IMR-90 (cell line): ENCODE measurements at regions not wholly inside any gene's neighbourhood (a gene's known extent, or its start where the extent isn't known, plus 50 kb on each side); places are given as distances from the start of the nearest gene placed in this dataset.

Source experiments
- ATAC-seq: fragments of 200-7000 bp; cut with Tn5 transposase; 2 replicates; pipeline ENCODE4 v1.9.1; 2020; ENCODE audit warnings: low read depth, mild to moderate bottlenecking, moderate library complexity
- BruUV-seq: library from RNA; stranded (reverse); fragments of 400-500 nt; replicated peaks from 2 replicates; lab custom pipeline; 2021; lab: Mats Ljungman, UMichigan
- CTCF ChIA-PET: fragments of 300-600 bp; formaldehyde crosslinking; extraction: SDS; loops from one replicate; lab custom pipeline; 2021; ENCODE audit warnings: antibody characterized with exemption; lab: Yijun Ruan, JAX
- POLR2A ChIA-PET: fragments of 300-600 bp; sonication (Branson Sonifier 250); formaldehyde crosslinking; loops from one replicate; lab custom pipeline; 2022; ENCODE audit warnings: antibody characterized with exemption; ENCODE audit not compliant: unreplicated experiment; lab: Charles Lee
- DNase-seq: peaks from one replicate; pipeline ENCODE4 v3.0.0; 2013
- H2AFZ ChIP-seq: replicated peaks from 2 replicates; pipeline ENCODE3; 2013; ENCODE audit warnings: low read length, mild to moderate bottlenecking; ENCODE audit not compliant: poor library complexity
- H2AK5ac ChIP-seq: 2 replicates; pipeline ENCODE4 v1.6.1; 2013; ENCODE audit warnings: low read depth, low read length, inconsistent platforms
- H2AK9ac ChIP-seq: replicated peaks from 2 replicates; pipeline ENCODE3; 2013; ENCODE audit warnings: mild to moderate bottlenecking, low read depth, low read length, moderate library complexity; ENCODE audit not compliant: poor library complexity
- H2BK120ac ChIP-seq: 2 replicates; pipeline ENCODE4 v1.6.1; 2013; ENCODE audit warnings: low read depth, low read length, inconsistent platforms
- H2BK15ac ChIP-seq: 3 replicates; pipeline ENCODE4 v1.6.1; 2013; ENCODE audit warnings: low read depth, low read length, inconsistent platforms
- H2BK20ac ChIP-seq: 2 replicates; pipeline ENCODE4 v1.6.1; 2013; ENCODE audit warnings: low read depth, mild to moderate bottlenecking, inconsistent platforms, low read length, moderate library complexity
- H2BK5ac ChIP-seq: 2 replicates; pipeline ENCODE4 v1.6.1; 2013; ENCODE audit warnings: mild to moderate bottlenecking, low read depth, low read length, inconsistent platforms; ENCODE audit not compliant: poor library complexity, severe bottlenecking
- H3K14ac ChIP-seq: replicated peaks from 2 replicates; pipeline ENCODE4 v1.6.1; 2013; ENCODE audit warnings: low read depth, low read length, inconsistent platforms
- H3K18ac ChIP-seq: 2 replicates; pipeline ENCODE4 v1.6.1; 2013; ENCODE audit warnings: low read depth, low read length, control low read depth
- H3K23ac ChIP-seq: 2 replicates; pipeline ENCODE4 v1.6.1; 2013; ENCODE audit warnings: low read depth, low read length, inconsistent platforms
- H3K27ac ChIP-seq: 2 replicates; pipeline ENCODE4 v1.5.1; 2013; ENCODE audit warnings: mild to moderate bottlenecking, control low read depth, low read length; ENCODE audit not compliant: insufficient read depth
- H3K27me3 ChIP-seq: 2 replicates; pipeline ENCODE4 v1.6.1; 2013; ENCODE audit warnings: low read length; ENCODE audit not compliant: control insufficient read depth, insufficient read depth
- H3K36me3 ChIP-seq: 2 replicates; pipeline ENCODE4 v1.6.1; 2013; ENCODE audit warnings: low read length, mixed read lengths; ENCODE audit not compliant: control insufficient read depth, insufficient read depth
- H3K4ac ChIP-seq: 2 replicates; pipeline ENCODE4 v1.6.1; 2013; ENCODE audit warnings: low read depth, low read length, inconsistent platforms
- H3K4me1 ChIP-seq: 2 replicates; pipeline ENCODE4 v1.6.1; 2013; ENCODE audit warnings: low read length, mixed read lengths; ENCODE audit not compliant: control insufficient read depth, insufficient read depth
- H3K4me2 ChIP-seq: 2 replicates; pipeline ENCODE4 v1.6.1; 2013; ENCODE audit warnings: low read depth, mild to moderate bottlenecking, control low read depth, low read length, moderate library complexity
- H3K4me3 ChIP-seq: 2 replicates; pipeline ENCODE4 v1.5.1; 2013; ENCODE audit warnings: low read depth, mild to moderate bottlenecking, control low read depth, low read length, moderate library complexity; ENCODE audit not compliant: insufficient read depth
- H3K56ac ChIP-seq: 2 replicates; pipeline ENCODE4 v1.6.1; 2013; ENCODE audit warnings: low read length, inconsistent platforms; ENCODE audit not compliant: insufficient read depth; ENCODE audit errors: extremely low read depth
- H3K79me1 ChIP-seq, 2 experiments: 2 replicates each; pipeline ENCODE4 v1.6.1; 2013; ENCODE audit warnings: low read length in 2 of 2, inconsistent platforms in 1 of 2, low read depth in 1 of 2
- H3K9ac ChIP-seq: 2 replicates; pipeline ENCODE4 v1.6.1; 2013; ENCODE audit warnings: low read depth, low read length, control low read depth
- H3K9me1 ChIP-seq: 2 replicates; pipeline ENCODE4 v1.6.1; 2013; ENCODE audit warnings: low read length, inconsistent platforms; ENCODE audit not compliant: insufficient read depth
- H3K9me3 ChIP-seq: 2 replicates; pipeline ENCODE4 v1.6.1; 2013; ENCODE audit warnings: low read length; ENCODE audit not compliant: control insufficient read depth, insufficient read depth
- H4K20me1 ChIP-seq: 2 replicates; pipeline ENCODE4 v1.6.1; 2013; ENCODE audit warnings: low read length, inconsistent platforms; ENCODE audit not compliant: insufficient read depth
- H4K5ac ChIP-seq: 2 replicates; pipeline ENCODE4 v1.6.1; 2013; ENCODE audit warnings: mild to moderate bottlenecking, low read depth, low read length, control low read depth
- H4K8ac ChIP-seq, 2 experiments: 2 replicates each; pipeline ENCODE4 v1.6.1; 2013; ENCODE audit warnings: low read depth in 2 of 2, low read length in 2 of 2, control low read depth in 1 of 2, inconsistent platforms in 1 of 2
- H4K91ac ChIP-seq: 2 replicates; pipeline ENCODE4 v1.6.1; 2013; ENCODE audit warnings: low read depth, low read length, inconsistent platforms; ENCODE audit not compliant: insufficient read depth
- CHD1 ChIP-seq: IDR thresholded peaks from 2 replicates; pipeline ENCODE4 v1.6.1; 2012; ENCODE audit warnings: low read depth, low read length, improper control_type of control experiment
- CTCF ChIP-seq: conservative IDR thresholded peaks from 2 replicates; pipeline ENCODE4 v1.5.1; 2012; ENCODE audit warnings: mild to moderate bottlenecking, low read depth, low read length, improper control_type of control experiment
- ELK1 ChIP-seq: fragments of 150-350 bp; IDR thresholded peaks from 2 replicates; pipeline ENCODE4 v1.6.1; 2016; ENCODE audit warnings: low read depth, mild to moderate bottlenecking, low read length, moderate library complexity, borderline replicate concordance
- FOS ChIP-seq: fragments of 150-350 bp; IDR thresholded peaks from 2 replicates; pipeline ENCODE4 v1.6.1; 2016; ENCODE audit warnings: low read depth, low read length
- MAFK ChIP-seq: IDR thresholded peaks from 2 replicates; pipeline ENCODE4 v1.6.1; 2012; ENCODE audit warnings: low read depth, low read length, improper control_type of control experiment
- MAZ ChIP-seq: IDR thresholded peaks from 2 replicates; pipeline ENCODE4 v1.6.1; 2012; ENCODE audit warnings: low read depth, mild to moderate bottlenecking, low read length, improper control_type of control experiment, moderate library complexity, borderline replicate concordance
- MXI1 ChIP-seq: IDR thresholded peaks from 2 replicates; pipeline ENCODE4 v1.6.1; 2012; ENCODE audit warnings: low read depth, mild to moderate bottlenecking, low read length, moderate library complexity, borderline replicate concordance
- NFE2L2 ChIP-seq: fragments of 150-350 bp; IDR thresholded peaks from 2 replicates; pipeline ENCODE4 v1.6.1; 2016; ENCODE audit warnings: low read depth, mild to moderate bottlenecking, low read length
- RAD21 ChIP-seq: IDR thresholded peaks from 2 replicates; pipeline ENCODE4 v1.6.1; 2012; ENCODE audit warnings: low read length, improper control_type of control experiment
- RCOR1 ChIP-seq: IDR thresholded peaks from 2 replicates; pipeline ENCODE4 v1.6.1; 2012; ENCODE audit warnings: mild to moderate bottlenecking, low read length, improper control_type of control experiment; ENCODE audit not compliant: insufficient replicate concordance
- RFX5 ChIP-seq: IDR thresholded peaks from 2 replicates; pipeline ENCODE4 v1.8.0; 2012; ENCODE audit warnings: low read depth, mild to moderate bottlenecking, low read length, moderate library complexity
- SMC3 ChIP-seq: fragments of 150-350 bp; IDR thresholded peaks from 2 replicates; pipeline ENCODE4 v1.6.1; 2016; ENCODE audit warnings: low read depth, mild to moderate bottlenecking, antibody characterized with exemption, low read length, moderate library complexity
- USF2 ChIP-seq: fragments of 150-350 bp; IDR thresholded peaks from 2 replicates; pipeline ENCODE4 v1.6.1; 2017; ENCODE audit warnings: mild to moderate bottlenecking, antibody characterized with exemption, low read length, low read depth
- WGBS, 2 experiments: methylation state at CpG; one replicate each; pipeline versions ENCODE4 v1.1.5 to v1.1.7; 2013; ENCODE audit warnings: missing lambda C conversion rate in 2 of 2; ENCODE audit not compliant: insufficient read length in 1 of 2; ENCODE audit errors: extremely low coverage in 2 of 2; 5-methylcytosine and 5-hydroxymethylcytosine counted together
- dilution Hi-C: fragments of 300-500 bp; cut with HindIII; formaldehyde crosslinking; loops from one replicate; pipeline ENCODE4 v1.14.3; 2018; ENCODE audit warnings: low sequenced_read_pairs; ENCODE audit not compliant: unreplicated experiment
- in situ Hi-C: fragments of 300-500 bp; cut with MboI; formaldehyde crosslinking; loops from 3 replicates; pipeline ENCODE4 v1.14.3; 2019; ENCODE audit warnings: low sequenced_read_pairs, inconsistent platforms, mixed read lengths
- intact Hi-C: fragments of 100-400 bp; cut with micrococcal nuclease; formaldehyde crosslinking; loops from 2 replicates; pipeline ENCODE4 v1.10.0; 2022

GRCh38 chr17:27155866-27156265, 138.0 kb upstream of the WSB1 start:
- H3K4me1 ChIP-seq: no peaks in the 10 kb centered on the region
- H2BK120ac ChIP-seq: no peak overlapping the region
- 79% methylated on average over 12 of the region's 15 CpGs; no CpG with 5 or more reads in 1 of the 2 experiments for WGBS, 2 experiments
- H2AFZ ChIP-seq: no peak overlapping the region
- dilution Hi-C loops: no loop called here
- H4K5ac ChIP-seq: no peak overlapping the region
- no peak overlapping the region for H2BK15ac ChIP-seq
- no TSS peak for BruUV-seq
- H3K36me3 ChIP-seq: no peaks in the 10 kb centered on the region
- no peak overlapping the region for H3K4me2 ChIP-seq
- no peak overlapping the region for H3K56ac ChIP-seq
- H3K79me1 ChIP-seq: no peaks in the 10 kb centered on the region
- no peaks in the 10 kb centered on the region for H4K20me1 ChIP-seq
- H4K8ac ChIP-seq: no peak overlapping the region
- H3K9ac ChIP-seq: no peak overlapping the region
- no peak overlapping the region for H2AK5ac ChIP-seq
- no peak overlapping the region for H2BK5ac ChIP-seq
- DNase-seq (no peak), ATAC-seq (no peak)
- H3K18ac ChIP-seq: no peak overlapping the region
- no peak overlapping the region for H3K27ac ChIP-seq
- intact Hi-C loops: no loop called here
- H2BK20ac ChIP-seq: no peak overlapping the region
- in situ Hi-C loops: no loop called here
- no peak overlapping the region for H2AK9ac ChIP-seq
- no peak overlapping the region for H4K91ac ChIP-seq
- no peak overlapping the region for H3K4me3 ChIP-seq
- no peaks in the 10 kb centered on the region for H3K9me1 ChIP-seq
- no peak overlapping the region for H3K23ac ChIP-seq
- no peaks in the 10 kb centered on the region for H3K9me3 ChIP-seq
- ChIA-PET POLR2A (no interaction called here), CTCF (no interaction called here)
- no peaks in the 10 kb centered on the region for H3K27me3 ChIP-seq
- no peak for TF ChIP-seq CHD1
- no peak for TF ChIP-seq MAFK
- TF ChIP-seq MAZ: no peak
- no peak for TF ChIP-seq ELK1
- TF ChIP-seq SMC3: no peak
- no peak for TF ChIP-seq NFE2L2
- TF ChIP-seq MXI1: no peak
- TF ChIP-seq CTCF: no peak
- TF ChIP-seq RFX5: no peak
- TF ChIP-seq USF2: no peak
- TF ChIP-seq RAD21: no peak
- TF ChIP-seq FOS: no peak
- no peak for TF ChIP-seq RCOR1
- H3K14ac ChIP-seq: no peak overlapping the region
- no peak overlapping the region for H3K4ac ChIP-seq
